ENCODE measurements at regions not wholly inside any gene's neighbourhood (a gene's known extent, or its start where the extent isn't known, plus 50 kb on each side); places are given as distances from the start of the nearest gene placed in this dataset.

- Histone ChIP-seq H3K36me3 (ENCODE audit: control insufficient read depth, low read depth, low read length) (no peaks in the 10 kb centered on the region), H3K4me3 (ENCODE audit: low read length) (no peak overlapping the region), H3K9me3 (ENCODE audit: control insufficient read depth, low read depth, low read length) (no peaks in the 10 kb centered on the region), H3K9ac (ENCODE audit: low read length) (no peak overlapping the region), H3K4me1 (ENCODE audit: control insufficient read depth, low read depth, low read length) (no peaks in the 10 kb centered on the region), H3K27me3 (ENCODE audit: control insufficient read depth, insufficient read depth, low read length) (peaks cover 37% of the 10 kb centered on the region), H3K27ac (ENCODE audit: low read length) (no peak overlapping the region)
These were observed 72.7 kb upstream of the GATA5 start for GRCh38 chr20:62548471-62548870.

DNA sequence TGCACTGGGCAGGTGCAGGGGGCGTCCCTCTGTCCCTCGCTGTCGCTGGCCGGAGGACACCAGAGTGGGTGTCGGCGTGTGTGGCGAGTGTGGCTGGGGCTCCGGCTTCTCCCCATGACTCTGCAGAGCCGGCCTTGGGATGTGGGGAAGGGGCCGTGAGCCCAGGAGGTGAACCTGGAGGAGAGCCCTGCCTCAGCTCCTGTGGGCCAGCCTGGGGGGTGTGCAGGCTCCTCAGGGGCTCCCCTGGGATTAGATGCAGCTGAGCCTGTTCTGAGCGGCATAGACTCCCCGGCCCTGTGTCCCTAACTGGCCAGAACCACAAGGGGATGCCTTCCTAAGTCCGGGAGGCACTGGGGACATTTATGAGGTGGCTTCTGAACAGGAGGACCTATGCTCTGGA lies 73.2 kb upstream of the GATA5 start:
- Histone ChIP-seq H3K9ac (ENCODE audit: low read length) (no peak overlapping the region), H3K9me3 (ENCODE audit: control insufficient read depth, low read depth, low read length) (no peaks in the 10 kb centered on the region), H3K27me3 (ENCODE audit: control insufficient read depth, insufficient read depth, low read length) (peaks cover 37% of the 10 kb centered on the region), H3K27ac (ENCODE audit: low read length) (no peak overlapping the region), H3K4me3 (ENCODE audit: low read length) (no peak overlapping the region), H3K36me3 (ENCODE audit: control insufficient read depth, low read depth, low read length) (no peaks in the 10 kb centered on the region), H3K4me1 (ENCODE audit: control insufficient read depth, low read depth, low read length) (no peaks in the 10 kb centered on the region)

DNA sequence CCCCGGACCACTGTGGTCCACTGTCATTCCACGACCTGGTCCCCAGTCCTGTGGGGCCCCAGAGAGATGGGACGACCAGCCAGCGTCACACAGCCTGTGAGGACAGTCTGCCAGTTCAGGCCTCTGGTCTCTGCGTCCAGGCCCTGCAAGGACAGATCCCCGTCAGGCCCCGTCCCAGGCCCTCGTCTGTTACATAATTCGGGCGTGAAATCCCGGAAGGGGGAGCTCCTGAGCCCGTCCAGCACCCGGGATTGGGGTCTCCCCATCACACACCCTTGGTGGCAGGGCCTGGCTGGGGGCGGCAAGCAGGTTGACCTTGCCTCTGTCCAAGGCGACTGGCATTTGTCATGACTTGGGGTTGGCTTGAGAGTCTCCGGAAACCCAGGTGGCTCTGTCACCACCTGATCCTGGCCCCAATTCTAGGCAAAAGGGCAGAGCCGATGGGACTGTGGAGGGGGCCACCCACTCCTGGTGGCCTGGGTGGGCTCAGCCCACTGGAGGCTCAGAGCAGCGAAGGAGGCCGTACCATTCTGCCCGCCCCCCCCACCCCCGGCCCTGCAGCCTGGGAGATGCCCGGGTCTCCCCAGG lies 73.8 kb upstream of the GATA5 start:
- Histone ChIP-seq H3K27me3 (ENCODE audit: control insufficient read depth, insufficient read depth, low read length) (peaks cover 37% of the 10 kb centered on the region), H3K4me1 (ENCODE audit: control insufficient read depth, low read depth, low read length) (no peaks in the 10 kb centered on the region), H3K9me3 (ENCODE audit: control insufficient read depth, low read depth, low read length) (no peaks in the 10 kb centered on the region), H3K27ac (ENCODE audit: low read length) (no peak overlapping the region), H3K9ac (ENCODE audit: low read length) (no peak overlapping the region), H3K4me3 (ENCODE audit: low read length) (no peak overlapping the region), H3K36me3 (ENCODE audit: control insufficient read depth, low read depth, low read length) (no peaks in the 10 kb centered on the region)

DNA sequence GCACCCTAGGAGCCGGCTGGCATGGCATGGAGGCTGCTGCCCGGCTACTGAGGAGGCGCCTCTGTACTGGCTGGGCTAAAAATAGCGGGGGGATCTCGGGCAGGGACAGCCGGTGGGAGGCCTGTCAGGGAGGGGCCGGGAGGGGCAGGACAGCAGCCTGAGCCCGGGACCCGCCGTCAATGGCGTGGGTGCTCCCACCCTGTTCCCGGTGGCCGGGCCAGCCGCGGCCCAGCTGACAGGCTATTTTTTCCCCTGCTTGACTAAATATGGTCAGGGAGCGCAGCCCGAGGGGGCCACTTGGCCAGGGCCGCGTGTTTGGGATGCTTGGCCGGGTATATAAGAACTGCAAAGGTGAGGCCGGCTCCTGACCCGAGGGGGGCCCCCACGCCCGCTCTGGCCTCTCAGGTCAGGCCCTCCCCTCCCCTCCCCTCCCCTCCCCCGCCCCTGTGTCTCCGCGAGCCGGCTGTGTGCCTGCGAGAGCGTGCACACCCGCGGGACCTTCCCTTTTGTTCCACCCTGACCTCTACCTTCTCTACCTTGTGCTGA lies 74.4 kb upstream of the GATA5 start:
- peak overlapping the region; percentile 45 for H3K4me3 ChIP-seq (ENCODE audit: low read length)
- peaks cover 37% of the 10 kb centered on the region for H3K27me3 ChIP-seq (ENCODE audit: control insufficient read depth, insufficient read depth, low read length)
- H3K4me1 ChIP-seq (ENCODE audit: control insufficient read depth, low read depth, low read length): no peaks in the 10 kb centered on the region

DNA sequence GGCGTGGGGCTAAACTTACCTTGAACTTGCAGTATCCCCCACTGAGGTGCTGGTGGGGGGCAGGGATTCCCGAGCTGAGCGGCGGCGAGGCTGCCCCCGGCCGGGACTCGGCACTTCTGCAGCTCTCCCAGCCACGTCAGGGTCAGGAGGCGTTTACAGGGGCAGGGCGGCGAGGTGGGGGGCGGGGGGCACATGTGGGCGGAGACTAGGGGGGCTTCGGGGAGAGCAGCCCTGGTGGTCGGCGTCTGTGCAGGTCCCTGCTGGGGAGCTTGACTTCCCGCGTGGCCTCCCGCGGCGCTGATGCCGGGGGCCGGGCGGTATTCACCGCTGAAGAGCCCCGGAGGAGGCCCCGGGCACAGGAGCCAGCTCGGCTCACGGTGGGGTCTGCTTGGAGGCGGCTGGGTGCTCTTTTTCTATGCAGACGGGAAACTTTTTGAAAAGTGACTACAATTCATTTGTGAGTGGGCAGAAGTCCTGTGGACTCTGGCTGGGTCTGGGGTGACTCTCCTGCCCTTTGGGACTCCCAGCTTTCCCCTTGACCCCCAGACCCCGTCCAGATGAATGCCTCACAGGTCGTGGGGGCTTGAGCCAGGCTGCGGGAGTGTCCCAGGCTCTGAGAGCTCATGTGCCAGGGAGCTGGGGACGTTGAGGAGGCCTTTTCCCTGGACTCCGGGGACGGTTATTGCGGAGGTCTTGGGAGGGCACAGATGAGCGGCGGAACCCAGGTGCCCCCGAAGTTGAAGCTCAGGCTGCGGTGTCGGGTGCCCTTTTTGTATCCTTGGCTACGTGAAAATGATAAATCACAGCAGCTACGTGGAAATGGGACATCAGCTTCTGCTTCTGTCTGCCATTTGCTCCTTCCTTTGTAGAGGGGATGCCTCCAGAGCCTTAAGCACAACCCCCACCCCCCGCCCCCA lies 75.9 kb upstream of the GATA5 start:
- no peaks in the 10 kb centered on the region for H3K9me3 ChIP-seq (ENCODE audit: control insufficient read depth, low read depth, low read length)
- H3K9ac ChIP-seq (ENCODE audit: low read length): no peak overlapping the region
- no peak overlapping the region for H3K27ac ChIP-seq (ENCODE audit: low read length)
- peak overlapping the region; percentile 45 for H3K4me3 ChIP-seq (ENCODE audit: low read length)
- H3K4me1 ChIP-seq (ENCODE audit: control insufficient read depth, low read depth, low read length): no peaks in the 10 kb centered on the region
- H3K27me3 ChIP-seq (ENCODE audit: control insufficient read depth, insufficient read depth, low read length): peaks cover 37% of the 10 kb centered on the region
- H3K36me3 ChIP-seq (ENCODE audit: control insufficient read depth, low read depth, low read length): no peaks in the 10 kb centered on the region

More for the DNA sequence above, 74.4 kb upstream of the GATA5 start:
- H3K27ac ChIP-seq (ENCODE audit: low read length): no peak overlapping the region
- no peaks in the 10 kb centered on the region for H3K36me3 ChIP-seq (ENCODE audit: control insufficient read depth, low read depth, low read length)
- H3K9me3 ChIP-seq (ENCODE audit: control insufficient read depth, low read depth, low read length): no peaks in the 10 kb centered on the region
- no peak overlapping the region for H3K9ac ChIP-seq (ENCODE audit: low read length)

GRCh38 chr20:62552613-62553012 lies 76.8 kb upstream of the GATA5 start:
- Histone ChIP-seq H3K27me3 (ENCODE audit: control insufficient read depth, insufficient read depth, low read length) (peaks cover 37% of the 10 kb centered on the region), H3K4me1 (ENCODE audit: control insufficient read depth, low read depth, low read length) (no peaks in the 10 kb centered on the region), H3K27ac (ENCODE audit: low read length) (no peak overlapping the region), H3K9ac (ENCODE audit: low read length) (no peak overlapping the region), H3K4me3 (ENCODE audit: low read length) (no peak overlapping the region), H3K36me3 (ENCODE audit: control insufficient read depth, low read depth, low read length) (no peaks in the 10 kb centered on the region), H3K9me3 (ENCODE audit: control insufficient read depth, low read depth, low read length) (no peaks in the 10 kb centered on the region)

DNA sequence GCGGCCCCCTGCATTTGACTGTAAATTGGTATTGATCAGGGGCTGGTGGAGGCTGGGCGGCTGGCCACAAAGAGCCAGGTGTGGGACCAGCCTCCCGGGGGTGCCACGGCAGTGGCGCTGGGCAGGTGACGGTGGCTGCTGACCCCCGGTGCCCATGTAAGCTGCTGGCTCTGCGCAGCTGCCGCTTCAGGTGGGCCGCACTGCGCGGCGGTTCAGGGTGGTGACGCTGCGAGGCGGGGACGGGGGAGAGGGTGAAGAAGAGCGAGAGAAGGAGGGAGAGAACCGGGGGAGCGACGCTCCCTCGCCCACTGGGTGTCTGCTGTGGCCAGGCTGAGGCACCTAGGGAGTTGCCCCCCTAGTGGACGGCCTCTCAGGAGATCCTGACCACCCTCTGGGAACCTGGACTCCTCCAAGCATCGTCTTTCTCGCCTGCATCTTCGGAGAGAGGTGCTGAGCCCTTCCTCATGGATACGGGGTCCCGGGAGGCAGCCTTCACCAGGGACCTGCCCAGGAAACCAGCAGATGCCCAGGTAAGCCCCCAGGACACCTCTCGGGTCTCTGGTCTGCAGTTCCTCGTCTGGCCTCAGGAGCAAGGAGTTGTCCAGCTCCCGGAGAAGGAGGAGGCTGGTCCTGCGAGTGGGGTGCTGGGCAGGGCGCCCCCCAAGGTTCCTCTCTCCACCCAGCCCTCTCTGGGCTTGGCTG lies 77.5 kb upstream of the GATA5 start:
- Histone ChIP-seq H3K4me3 (ENCODE audit: low read length) (no peak overlapping the region), H3K27me3 (ENCODE audit: control insufficient read depth, insufficient read depth, low read length) (peaks cover 37% of the 10 kb centered on the region), H3K9ac (ENCODE audit: low read length) (no peak overlapping the region), H3K36me3 (ENCODE audit: control insufficient read depth, low read depth, low read length) (no peaks in the 10 kb centered on the region), H3K27ac (ENCODE audit: low read length) (no peak overlapping the region), H3K9me3 (ENCODE audit: control insufficient read depth, low read depth, low read length) (no peaks in the 10 kb centered on the region), H3K4me1 (ENCODE audit: control insufficient read depth, low read depth, low read length) (no peaks in the 10 kb centered on the region)

- Histone ChIP-seq H3K4me1 (ENCODE audit: control insufficient read depth, low read depth, low read length) (no peaks in the 10 kb centered on the region), H3K9ac (ENCODE audit: low read length) (no peak overlapping the region), H3K9me3 (ENCODE audit: control insufficient read depth, low read depth, low read length) (no peaks in the 10 kb centered on the region), H3K4me3 (ENCODE audit: low read length) (no peak overlapping the region), H3K36me3 (ENCODE audit: control insufficient read depth, low read depth, low read length) (no peaks in the 10 kb centered on the region), H3K27me3 (ENCODE audit: control insufficient read depth, insufficient read depth, low read length) (peaks cover 37% of the 10 kb centered on the region), H3K27ac (ENCODE audit: low read length) (no peak overlapping the region)
These were observed 78.0 kb upstream of the GATA5 start for GRCh38 chr20:62553838-62554161.

- Histone ChIP-seq H3K9me3 (ENCODE audit: control insufficient read depth, low read depth, low read length) (no peaks in the 10 kb centered on the region), H3K4me1 (ENCODE audit: control insufficient read depth, low read depth, low read length) (no peaks in the 10 kb centered on the region), H3K9ac (ENCODE audit: low read length) (no peak overlapping the region), H3K36me3 (ENCODE audit: control insufficient read depth, low read depth, low read length) (no peaks in the 10 kb centered on the region), H3K27ac (ENCODE audit: low read length) (no peak overlapping the region), H3K27me3 (ENCODE audit: control insufficient read depth, insufficient read depth, low read length) (peaks cover 31% of the 10 kb centered on the region), H3K4me3 (ENCODE audit: low read length) (no peak overlapping the region)
These were observed 78.6 kb upstream of the GATA5 start for GRCh38 chr20:62554214-62554897.

- H3K4me3 ChIP-seq (ENCODE audit: low read length): no peak overlapping the region
- no peaks in the 10 kb centered on the region for H3K4me1 ChIP-seq (ENCODE audit: control insufficient read depth, low read depth, low read length)
- no peak overlapping the region for H3K27ac ChIP-seq (ENCODE audit: low read length)
- H3K36me3 ChIP-seq (ENCODE audit: control insufficient read depth, low read depth, low read length): no peaks in the 10 kb centered on the region
- H3K27me3 ChIP-seq (ENCODE audit: control insufficient read depth, insufficient read depth, low read length): peaks cover 25% of the 10 kb centered on the region
- H3K9me3 ChIP-seq (ENCODE audit: control insufficient read depth, low read depth, low read length): no peaks in the 10 kb centered on the region
- no peak overlapping the region for H3K9ac ChIP-seq (ENCODE audit: low read length)
These were observed 79.3 kb upstream of the GATA5 start for GRCh38 chr20:62554898-62555641.
